Left kidney (tissue), 1 donor: ENCODE measurements at regions not wholly inside any gene's neighbourhood (a gene's known extent, or its start where the extent isn't known, plus 50 kb on each side); places are given as distances from the start of the nearest gene placed in this dataset.

ENCODE experiments used
- DNase-seq: peaks from one replicate; pipeline ENCODE4 v3.0.0-alpha.2; 2013

DNA sequence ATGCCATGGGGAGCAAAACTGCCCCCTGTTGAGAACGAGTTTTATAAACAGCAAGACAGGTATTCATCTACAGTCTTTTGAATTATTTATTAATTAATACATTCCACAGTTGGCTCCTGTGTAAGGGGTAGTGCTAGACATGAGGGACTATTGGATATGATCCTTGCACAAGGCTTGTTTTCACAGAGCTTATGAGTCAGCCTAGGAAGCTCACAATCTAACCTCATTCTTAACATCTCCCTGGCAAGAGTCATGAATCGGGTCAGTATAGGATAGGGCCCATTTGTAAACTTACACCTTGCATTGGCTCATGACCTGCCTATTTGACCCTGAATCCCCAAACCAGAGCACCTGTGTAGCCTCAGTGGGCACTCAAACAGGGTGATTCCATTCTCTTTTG is 209.1 kb upstream of the HCCS start:
- DNase-seq: no peak

DNA sequence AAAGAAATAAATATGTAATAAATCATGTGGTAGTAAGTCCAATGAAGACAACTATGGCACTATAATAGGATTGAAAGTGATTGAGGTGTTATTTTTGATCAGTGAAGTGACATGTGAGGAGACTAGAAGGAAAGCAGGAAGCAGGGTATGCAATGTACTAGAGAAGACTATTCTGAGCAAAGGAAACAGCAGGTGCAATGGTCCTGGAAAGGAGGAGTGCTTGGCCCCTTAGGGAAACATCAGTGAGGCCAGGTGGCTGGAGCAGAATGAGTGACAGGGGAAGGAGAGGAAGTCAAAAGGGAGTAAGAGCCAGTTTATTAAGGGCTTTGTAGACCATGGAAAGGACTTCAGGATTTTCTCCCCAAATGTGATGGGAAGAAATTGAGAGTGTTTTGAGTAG is 207.6 kb upstream of the HCCS start:
- DNase-seq: no peak

DNA sequence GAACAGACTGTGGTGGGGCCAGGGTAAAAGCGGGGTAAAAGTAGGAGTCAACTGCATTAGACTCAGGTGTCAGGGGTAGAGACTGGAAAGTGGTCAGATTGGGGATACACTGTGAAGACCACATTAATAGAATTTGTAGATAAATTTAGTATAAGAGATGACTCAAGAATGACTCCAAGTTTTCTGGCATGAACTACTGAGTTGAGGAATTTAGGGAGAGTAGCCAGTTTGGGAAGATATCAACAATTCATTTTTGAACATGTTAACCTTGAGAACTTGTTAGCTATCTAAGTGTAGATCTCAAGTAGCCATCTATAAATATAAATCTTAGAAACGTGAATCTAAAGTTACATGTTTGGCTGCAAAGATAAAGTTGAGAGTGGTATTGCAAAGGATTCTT is 206.9 kb upstream of the HCCS start:
- no peak for DNase-seq

DNA sequence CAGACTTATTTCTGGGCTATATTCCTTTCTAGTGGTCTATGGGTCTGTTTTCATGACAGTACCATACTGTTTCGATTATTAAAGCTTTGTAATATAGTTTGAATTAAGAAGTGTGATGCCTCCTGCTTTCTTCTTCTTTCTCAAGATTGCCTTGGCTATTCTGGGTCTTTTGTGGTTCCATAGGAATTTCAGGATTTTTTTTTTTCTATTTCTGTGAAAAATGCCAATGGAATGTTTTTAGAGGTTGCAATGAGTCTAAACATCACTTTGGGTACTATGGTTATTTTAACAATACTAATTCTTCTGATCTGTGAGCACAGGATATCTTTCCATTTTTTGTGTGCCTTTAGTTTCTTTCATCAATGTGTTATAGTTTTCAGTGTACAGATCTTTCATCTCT is 204.3 kb upstream of the HCCS start:
- DNase-seq: no peak

DNA sequence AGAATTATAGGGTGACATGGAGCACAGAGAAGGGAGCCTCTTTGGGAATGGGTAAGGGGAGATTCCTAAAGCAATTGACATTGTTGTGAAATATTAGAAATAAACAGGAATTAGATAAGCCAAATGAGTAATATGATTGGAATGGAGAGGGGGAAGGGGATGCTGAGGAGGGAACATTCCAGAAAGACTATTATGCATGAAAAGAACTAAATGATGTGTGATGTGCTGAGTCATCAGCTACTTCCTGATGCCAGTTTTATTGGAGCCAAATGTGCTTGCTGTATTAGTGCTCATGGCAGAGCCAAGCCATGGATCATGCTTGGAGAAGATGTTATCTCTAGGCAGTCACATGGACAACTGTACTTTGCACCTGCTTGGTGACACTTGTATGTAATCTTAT is 189.0 kb upstream of the HCCS start:
- DNase-seq: no peak

DNA sequence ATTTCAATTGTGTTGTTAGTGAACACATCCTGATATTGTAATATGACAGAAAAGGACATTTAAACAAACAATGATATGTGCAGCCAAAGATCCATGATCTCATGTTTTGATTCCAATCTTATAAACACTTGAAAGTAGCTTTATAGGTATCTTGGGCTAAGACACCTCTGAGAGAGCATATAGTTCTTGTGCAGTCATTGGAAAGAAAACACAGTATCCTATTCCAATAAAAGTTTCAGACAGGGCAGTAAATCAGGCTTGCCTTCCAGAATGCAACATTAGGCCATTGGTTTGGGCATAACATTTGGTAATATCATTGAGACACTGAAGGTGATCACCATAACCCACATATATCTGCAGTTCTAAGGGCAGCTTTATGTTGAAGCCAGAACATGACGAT is 188.3 kb upstream of the HCCS start:
- no peak for DNase-seq

DNA sequence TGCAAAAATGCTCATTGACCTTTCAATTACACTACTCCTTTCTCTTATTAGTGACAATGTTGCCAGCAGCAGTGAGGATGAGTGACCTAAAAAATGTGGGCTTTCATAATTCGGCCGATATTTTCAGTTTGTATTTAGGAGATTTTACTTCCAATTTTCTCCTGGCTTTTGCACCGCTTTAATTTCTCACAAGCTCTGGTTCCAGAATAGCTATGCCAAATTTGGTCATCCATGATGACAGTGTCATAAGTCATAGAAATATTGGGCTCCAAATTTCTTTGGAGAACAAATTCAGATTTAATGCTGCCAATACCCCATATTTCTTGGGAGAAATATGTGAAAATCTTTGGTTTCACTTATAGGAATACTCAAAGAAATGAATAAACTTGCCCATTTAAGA is 187.7 kb upstream of the HCCS start:
- DNase-seq: no peak

DNA sequence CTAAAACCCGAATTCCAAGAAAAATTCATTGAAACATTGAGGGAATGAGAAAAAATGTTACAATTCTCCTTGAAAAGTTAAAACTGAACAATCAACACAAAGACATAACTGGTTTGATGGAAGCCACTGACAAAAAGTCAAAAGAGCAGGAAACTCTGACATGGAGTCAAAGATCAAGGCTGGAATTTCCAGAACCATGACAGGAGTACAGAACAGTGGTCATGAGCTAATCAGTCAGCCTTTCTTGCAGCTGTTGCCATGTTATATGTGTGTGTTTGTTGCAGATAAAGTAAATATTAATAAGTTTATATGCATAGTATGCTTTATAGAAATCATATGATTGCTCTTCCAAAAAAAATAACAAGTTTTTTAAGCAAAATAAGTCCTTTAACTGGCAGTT is 184.7 kb upstream of the HCCS start:
- no peak for DNase-seq

DNA sequence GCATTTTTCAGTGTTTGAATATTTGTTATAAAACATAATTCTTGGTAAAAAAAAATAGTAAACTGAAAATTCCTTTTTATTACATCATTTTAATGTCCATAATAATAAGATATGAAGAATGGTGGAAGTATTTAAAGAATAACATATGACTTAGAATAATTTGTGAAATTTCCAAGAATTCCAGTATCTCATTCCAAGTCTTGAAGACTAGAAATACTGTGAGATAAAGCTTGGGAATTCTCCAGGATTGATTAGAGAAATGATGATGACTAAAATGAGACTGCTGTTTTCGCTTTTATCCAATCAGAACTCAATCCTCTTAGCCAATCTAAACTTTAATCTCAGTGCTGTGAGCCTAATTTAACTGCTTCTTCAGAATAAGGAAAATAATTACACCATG is 184.2 kb upstream of the HCCS start:
- DNase-seq: no peak

DNA sequence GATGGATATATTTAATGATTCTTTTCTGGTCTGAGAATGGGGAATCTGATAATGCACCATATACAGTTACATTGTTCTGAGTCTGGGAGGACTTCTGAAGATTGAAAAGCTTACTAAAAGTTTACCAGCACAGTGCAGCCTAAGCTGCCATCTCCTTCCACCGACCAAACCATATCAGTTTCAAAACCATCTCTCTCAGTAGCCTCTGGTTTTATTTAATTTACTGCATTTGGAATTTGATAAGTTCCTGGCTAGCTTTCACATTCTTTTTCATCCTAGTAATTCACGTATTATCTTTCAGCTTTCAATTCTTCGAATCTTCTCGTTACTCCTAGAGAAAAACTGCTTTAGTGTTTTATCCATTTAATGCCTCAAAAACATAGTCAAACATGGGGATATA is 181.4 kb upstream of the HCCS start:
- DNase-seq: no peak

DNA sequence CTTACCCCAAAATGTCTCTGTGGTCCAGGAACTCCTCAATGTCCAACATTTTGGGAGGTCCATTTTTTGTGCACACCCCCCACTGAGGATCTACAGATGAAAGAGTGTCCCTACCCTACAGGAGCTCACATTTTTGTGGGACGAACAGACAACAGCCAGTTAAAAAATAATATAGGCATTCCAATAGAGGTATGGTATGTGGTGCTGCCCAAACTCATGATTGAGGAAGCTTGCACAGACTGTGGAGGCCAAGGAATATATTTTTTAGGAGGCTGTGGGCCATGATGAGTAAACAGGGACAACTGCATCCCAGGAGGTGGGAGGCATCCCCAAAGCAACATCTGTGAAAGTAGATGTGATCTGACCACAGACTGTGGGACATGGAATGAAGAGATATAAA is 181.0 kb upstream of the HCCS start:
- DNase-seq: no peak

DNA sequence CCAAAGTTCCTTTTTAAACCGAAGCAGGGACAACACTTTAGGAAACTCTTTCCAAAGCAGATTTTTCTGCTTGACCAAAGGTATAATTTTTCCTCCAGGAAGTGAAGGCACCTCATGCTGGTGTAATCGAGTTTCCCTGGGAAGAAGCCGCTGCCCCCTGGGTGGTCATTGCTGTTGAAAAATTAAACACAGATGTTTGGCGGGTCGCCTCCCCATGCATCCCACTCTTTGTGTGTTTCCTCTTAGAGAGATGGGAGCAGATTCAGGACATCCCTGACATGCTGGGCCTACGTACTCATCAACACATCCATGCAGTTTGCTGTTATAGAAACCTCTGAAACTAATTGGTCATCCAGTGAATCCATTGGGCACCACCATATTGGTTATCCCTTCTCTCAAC is 179.2 kb upstream of the HCCS start:
- DNase-seq: no peak

DNA sequence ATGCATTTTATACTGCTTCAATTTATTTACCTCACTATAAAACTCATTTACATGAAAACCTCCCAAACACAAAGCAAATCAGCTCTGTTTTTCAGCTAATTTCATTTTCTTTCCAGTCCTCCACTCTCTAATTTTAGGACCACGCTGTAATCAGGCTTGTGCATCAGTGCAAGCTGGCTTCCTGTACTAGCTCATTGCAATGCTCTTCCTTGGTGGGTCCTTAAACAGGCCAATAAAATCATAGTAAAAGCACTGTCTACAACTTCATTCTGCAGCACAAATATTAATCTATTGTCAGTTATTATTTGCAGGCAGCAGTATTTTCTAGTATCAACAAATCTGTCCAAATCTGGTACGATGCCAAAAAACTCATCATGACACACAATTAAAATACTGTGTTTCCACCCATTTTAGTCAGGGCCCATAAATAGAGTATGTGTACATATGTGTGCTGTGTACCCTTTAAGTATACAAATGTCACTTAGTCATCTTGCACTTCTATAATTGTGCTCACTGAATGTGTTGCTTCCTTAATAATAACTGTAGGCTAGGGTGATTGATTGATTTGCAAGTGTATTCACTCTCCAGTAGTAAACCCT is 178.2 kb upstream of the HCCS start:
- no peak for DNase-seq

DNA sequence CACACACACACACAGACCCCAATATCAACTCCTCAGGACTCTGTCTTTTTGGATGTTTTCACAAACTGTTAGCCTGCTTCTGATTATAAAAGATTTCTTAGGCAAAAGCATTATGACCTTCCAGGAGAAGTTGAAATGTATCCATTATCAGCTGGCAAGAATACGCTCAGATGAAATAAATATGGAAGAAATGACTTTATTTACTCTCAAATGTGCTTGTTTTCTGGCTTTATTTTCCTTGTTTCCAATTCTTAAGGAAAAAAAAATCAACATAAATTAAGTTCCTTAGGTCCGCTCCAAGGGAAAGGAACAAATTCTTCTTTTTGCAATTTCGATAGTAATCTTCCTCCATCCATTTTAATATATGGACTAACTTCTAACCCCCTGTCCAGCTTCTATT is 175.6 kb upstream of the HCCS start:
- DNase-seq: no peak

DNA sequence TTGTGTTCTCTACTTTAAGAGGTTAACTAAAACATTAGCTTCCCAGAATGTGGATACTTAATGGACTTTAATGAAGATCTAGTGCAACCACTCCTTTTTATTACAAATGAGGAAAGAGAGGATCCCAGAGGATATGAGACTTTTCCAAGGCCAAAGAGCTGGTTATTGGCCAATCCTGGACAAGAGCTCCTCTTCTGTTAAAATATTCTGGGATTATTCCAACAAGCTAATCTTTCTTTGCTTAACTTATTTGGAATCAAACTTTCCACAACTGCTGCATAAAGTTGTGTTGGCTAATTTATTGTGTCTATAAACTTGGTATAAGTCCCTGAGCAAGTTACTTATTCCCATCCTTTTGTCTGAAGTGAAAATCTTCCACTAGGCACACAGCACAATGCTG is 174.2 kb upstream of the HCCS start:
- DNase-seq: no peak

DNA sequence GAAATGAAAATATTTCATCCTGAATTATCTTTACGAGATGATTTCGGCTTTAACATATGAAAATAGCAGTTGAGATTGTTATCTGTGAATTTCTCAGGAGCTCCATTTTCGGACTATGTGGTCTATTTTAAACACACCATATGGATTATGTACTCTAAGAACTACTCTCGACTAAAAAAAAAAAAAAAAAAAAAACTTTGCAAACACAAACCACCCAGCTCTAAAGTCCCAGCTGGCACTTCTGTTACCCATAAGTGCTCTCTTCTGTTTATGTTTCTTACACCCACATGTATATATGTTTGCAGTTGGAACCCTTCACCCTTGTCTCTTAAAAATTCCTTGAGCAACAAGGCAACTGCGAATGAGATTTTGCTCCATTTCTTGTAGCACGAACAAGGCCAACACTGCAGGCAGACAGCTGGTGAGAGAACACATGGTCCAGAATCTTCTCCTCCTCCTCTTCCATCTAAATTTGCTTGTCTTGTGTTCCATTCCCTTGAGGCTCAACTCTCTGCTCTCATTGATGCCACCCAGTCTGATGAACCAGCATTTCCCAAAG is 172.7 kb upstream of the HCCS start:
- no peak for DNase-seq

DNA sequence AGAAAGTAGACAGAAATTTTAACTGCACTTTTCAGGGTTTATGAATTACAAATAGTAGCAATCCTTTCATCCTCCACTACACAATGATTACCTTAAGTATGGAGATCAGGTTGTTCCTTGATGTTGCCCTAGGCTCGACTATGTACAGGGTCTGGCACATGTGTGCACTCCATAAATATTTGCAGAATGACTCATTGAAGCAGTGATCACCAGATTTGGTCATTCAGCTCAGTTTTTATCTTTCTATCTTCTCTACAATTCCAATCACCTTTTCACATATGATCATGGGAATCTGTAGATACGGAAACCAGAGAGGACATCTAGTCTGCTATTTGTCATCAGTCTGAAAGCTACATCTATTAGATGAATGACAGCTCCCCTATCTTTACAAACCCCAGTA is 171.7 kb upstream of the HCCS start:
- DNase-seq: no peak

DNA sequence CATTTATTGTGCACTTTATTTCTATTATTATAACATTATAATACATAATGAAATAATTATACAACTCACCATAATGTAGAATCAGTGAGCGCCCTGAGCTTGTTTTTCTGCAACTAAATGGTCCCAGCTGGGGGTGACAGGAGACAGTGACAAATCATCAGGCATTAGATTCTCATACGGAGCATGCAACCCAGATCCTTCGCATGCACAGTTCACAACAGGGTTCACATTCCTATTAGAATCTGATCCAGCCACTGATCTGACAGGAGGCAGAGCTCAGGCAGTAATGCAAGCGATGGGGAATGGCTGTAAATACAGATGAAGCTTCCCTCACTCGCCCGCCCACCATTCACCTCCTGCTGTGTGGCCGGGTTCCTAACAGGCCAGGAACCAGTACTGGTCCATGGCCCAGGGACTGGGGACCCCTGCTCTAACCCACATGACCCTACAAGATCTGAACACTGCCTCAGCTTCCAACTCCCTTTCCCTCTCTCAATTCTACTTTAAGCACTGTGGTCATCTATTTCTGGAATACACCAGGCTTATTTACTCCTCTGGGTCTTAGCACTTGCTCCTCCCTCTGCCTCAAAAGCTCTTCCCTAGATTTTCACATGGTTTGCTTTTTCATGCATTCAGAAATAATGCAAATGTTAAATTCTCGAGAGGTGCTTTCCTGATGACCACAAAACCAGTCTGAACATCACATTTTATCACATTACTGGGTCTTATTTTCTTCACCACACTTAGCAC is 166.8 kb upstream of the HCCS start:
- DNase-seq: no peak

DNA sequence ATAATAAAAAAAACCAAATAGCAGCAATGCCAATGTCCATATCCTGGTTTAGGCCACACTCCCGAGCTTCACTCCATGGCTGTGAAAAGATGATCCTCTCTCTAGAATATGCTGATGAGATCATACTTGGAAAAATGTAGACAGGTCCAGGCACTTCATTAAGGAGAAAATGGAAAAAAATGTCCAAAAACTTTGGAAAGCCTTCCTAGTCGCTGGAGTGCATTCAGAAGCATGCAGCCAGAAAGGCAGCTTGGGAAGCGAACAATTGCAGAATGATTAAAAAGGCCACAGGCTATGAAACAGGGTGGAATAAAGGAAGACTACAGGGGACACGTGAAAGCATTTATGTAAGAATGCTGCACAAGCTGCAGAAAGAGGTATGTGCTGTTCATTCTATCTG is 165.6 kb upstream of the HCCS start:
- DNase-seq: no peak

DNA sequence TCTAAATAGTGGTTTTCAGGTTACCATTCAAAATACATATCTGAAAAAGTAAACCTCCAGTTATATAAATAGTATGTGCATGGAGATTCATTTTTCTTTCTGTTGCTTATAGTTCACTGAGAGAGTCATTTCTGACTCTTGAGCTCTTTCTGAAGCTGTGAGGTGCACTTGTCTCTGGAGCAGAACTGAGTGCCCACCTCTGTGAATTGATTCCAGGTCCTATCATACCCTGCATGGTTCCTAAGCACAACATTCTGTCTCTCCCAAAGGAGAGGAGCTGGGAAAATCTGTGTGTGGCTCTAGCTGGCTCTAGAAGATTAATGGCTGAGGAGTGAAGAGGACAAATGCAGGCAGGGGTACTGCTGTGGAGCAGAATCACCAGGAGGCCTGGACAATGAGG is 161.6 kb upstream of the HCCS start:
- no peak for DNase-seq

DNA sequence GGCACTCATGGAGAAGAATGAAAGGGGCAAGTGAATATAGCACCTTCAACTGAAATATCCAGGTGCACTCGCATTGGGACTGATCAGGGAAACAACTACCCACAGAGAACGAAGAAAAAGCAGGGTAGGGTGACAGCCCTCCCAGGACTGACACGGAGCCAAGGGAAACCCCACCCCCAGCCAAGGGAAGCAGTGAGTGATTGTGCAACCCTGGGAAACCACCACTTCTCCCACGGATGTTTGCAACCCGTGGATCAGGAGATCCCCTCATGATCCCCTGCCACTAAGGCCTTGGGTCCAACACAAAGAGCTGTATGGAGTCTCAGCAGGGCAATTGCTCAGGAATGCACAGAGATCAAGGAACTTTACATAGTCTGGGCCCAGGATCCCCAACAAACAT is 158.5 kb upstream of the HCCS start:
- no peak for DNase-seq

DNA sequence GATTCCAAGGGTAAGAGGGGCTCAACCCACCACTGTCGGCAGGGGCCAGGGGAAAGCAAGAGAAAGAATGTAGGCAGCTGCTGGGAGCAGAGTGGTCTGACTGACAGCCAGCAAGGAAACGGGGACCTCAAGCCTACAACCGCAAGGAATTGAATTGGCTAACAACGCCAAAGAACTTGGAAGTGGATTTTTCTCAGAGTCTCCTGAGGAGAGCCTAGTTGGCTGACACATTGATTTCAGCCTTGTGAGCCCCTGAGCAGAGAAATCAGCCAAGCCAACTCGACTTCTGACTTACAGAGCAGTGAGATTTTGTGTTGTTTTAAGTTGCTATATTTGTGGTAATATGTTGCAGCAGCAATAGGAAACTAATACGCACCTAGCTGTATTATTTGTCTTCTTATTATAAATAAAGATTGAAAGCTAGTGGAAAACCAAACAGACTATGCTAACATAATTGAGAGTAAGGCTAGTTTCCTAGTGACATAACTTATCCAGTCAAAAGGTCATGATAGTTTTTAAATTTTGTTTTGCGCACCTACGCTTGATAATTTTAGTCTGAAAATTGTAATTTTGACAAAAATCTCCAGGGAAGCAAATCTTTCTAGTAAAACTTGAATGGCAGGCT is 145.8 kb upstream of the HCCS start:
- DNase-seq: no peak

DNA sequence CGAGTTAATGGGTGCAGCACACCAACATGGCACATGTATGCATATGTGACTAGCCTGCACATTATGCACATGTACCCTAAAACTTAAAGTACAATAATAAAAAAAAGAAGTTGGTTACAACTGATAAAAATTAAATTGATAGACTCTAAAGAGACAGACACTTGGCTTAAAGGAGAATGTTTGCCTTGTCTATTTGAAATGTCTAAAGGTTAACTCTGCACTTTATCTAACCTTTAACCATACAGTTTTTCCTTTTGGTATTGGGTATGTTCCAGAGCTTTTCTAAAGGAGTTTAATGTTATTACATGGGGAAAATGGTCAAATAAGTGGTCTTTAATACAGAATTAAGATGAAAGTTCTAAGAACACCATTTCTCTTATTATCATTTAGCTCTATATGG is 145.1 kb upstream of the HCCS start:
- no peak for DNase-seq

DNA sequence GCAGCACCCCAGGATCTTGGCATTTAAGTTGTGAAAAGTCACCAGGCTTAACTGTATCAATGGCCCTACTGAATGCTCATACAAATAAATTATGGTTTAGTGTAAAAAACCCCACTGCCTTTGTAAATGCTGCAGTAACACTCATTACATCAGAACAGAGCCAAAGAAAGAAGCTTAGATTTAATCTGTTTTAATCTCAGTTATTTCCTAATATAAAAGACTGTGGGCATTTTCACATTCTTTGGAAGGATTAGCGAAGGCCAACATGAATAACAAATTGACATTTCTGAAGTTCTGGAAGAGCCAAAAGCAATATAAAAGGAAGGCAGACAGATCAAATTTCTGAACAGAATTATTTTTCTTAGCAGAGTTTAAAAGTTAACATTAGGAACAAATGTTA is 140.0 kb upstream of the HCCS start:
- DNase-seq: no peak
